Breast epithelium (tissue), 3 donors: ENCODE measurements at regions not wholly inside any gene's neighbourhood (a gene's known extent, or its start where the extent isn't known, plus 50 kb on each side); places are given as distances from the start of the nearest gene placed in this dataset.

Experiments used
- POLR2A ChIP-seq: fragments of 450-650 bp; IDR thresholded peaks from one replicate; pipeline ENCODE4 v1.6.1; 2016; ENCODE audit warnings: antibody characterized with exemption, mild to moderate bottlenecking, moderate library complexity
- TF ChIP-seq, protein P1 (sequence below), 3 donors: fragments of 450-650 bp; IDR thresholded peaks; one replicate each; pipeline ENCODE4 v1.5.1; 2016 to 2017; ENCODE audit warnings: antibody characterized with exemption in 3 of 3, mild to moderate bottlenecking in 3 of 3, moderate library complexity in 3 of 3

DNA sequence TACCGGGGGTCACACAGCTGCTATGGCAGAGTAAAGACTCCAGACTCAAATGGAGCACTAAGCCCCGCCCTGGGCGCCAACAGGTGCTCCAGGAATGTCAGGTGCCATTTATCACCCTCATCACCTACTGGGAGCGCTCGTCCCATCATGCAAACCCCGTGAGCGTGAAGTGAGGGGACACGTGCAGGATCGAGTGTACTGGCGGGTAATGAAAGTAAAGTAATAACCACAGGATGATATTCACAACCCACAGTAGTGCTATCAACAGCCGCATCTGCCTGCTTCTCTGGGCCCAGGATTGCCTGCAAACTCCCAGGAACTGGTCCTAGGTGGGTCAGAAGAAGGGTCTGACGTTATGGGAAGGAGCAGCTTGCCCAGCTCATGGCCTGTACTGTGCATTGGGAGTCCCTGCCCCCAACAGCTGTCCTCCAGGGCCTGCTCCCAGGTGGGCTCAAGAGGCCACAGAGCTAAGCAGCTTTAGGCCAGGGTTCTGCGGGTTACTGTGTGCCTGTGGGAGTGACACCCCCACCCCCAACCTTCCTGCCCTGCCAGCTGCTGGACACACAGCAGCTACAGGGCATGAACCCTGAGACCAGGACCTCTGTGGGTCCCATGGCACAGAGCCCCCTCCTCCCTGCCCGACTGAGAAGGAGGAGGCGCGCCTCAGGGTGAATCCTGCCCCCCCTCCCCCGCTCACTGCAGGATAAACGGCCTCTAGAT lies 120.5 kb upstream of the SULF2 start:
- TF ChIP-seq, protein P1, sequence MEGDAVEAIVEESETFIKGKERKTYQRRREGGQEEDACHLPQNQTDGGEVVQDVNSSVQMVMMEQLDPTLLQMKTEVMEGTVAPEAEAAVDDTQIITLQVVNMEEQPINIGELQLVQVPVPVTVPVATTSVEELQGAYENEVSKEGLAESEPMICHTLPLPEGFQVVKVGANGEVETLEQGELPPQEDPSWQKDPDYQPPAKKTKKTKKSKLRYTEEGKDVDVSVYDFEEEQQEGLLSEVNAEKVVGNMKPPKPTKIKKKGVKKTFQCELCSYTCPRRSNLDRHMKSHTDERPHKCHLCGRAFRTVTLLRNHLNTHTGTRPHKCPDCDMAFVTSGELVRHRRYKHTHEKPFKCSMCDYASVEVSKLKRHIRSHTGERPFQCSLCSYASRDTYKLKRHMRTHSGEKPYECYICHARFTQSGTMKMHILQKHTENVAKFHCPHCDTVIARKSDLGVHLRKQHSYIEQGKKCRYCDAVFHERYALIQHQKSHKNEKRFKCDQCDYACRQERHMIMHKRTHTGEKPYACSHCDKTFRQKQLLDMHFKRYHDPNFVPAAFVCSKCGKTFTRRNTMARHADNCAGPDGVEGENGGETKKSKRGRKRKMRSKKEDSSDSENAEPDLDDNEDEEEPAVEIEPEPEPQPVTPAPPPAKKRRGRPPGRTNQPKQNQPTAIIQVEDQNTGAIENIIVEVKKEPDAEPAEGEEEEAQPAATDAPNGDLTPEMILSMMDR (IDR thresholded peaks at IDR 0.05): no peak
- TF ChIP-seq POLR2A: no peak
